NCI-H2196 treated with DMSO at 0.1 percent for 48 hours (cell line): ENCODE measurements at regions not wholly inside any gene's neighbourhood (a gene's known extent, or its start where the extent isn't known, plus 50 kb on each side); places are given as distances from the start of the nearest gene placed in this dataset.
"Not testable (repeated sequence)": the region's sequence is repeated elsewhere in the genome, so short reads cannot be mapped to it uniquely, and the experiment has no call there.

Experiments used
- DNase-seq: peaks from one replicate; lab custom pipeline; 2025; ENCODE audit not compliant: unreplicated experiment; lab: John Stamatoyannopoulos, UW

- DNase-seq = no peak
These were observed 498.2 kb downstream of the IRS2 start for GRCh38 chr13:109288151-109288709.

- no peak for DNase-seq
These were observed 498.8 kb downstream of the IRS2 start for GRCh38 chr13:109287553-109287952.

GRCh38 chr13:109285586-109285985 is 500.8 kb downstream of the IRS2 start:
- no peak for DNase-seq

- DNase-seq = no peak
These were observed 504.3 kb downstream of the IRS2 start for GRCh38 chr13:109281903-109282635.

GRCh38 chr13:109281017-109281902 is 505.1 kb downstream of the IRS2 start:
- DNase-seq = no peak

- DNase-seq = no peak
These were observed 510.1 kb downstream of the IRS2 start for GRCh38 chr13:109276261-109276660.

GRCh38 chr13:109275852-109276251 is 510.5 kb downstream of the IRS2 start:
- DNase-seq = no peak

GRCh38 chr13:109275139-109275745 is 511.1 kb downstream of the IRS2 start:
- no peak for DNase-seq

- DNase-seq = no peak
These were observed 512.1 kb downstream of the IRS2 start for GRCh38 chr13:109274188-109274821.

- no peak for DNase-seq
These were observed 513.0 kb downstream of the IRS2 start for GRCh38 chr13:109273326-109273751.

- DNase-seq = no peak
These were observed 513.6 kb downstream of the IRS2 start for GRCh38 chr13:109272595-109273325.

GRCh38 chr13:109271555-109272541 is 514.5 kb downstream of the IRS2 start:
- no peak for DNase-seq

GRCh38 chr13:109271061-109271460 is 515.3 kb downstream of the IRS2 start:
- DNase-seq = no peak

- not testable (repeated sequence) for DNase-seq
These were observed 517.0 kb downstream of the IRS2 start for GRCh38 chr13:109269381-109269780.

- not testable (repeated sequence) for DNase-seq
These were observed 517.9 kb downstream of the IRS2 start for GRCh38 chr13:109268492-109268891.

- DNase-seq = not testable (repeated sequence)
These were observed 519.0 kb downstream of the IRS2 start for GRCh38 chr13:109267400-109267799.

GRCh38 chr13:109265438-109265742 is 521.0 kb downstream of the IRS2 start:
- DNase-seq = not testable (repeated sequence)

GRCh38 chr13:109264603-109265437 is 521.6 kb downstream of the IRS2 start:
- not testable (repeated sequence) for DNase-seq
